Hepatocyte (in vitro differentiated cells): ENCODE measurements at regions not wholly inside any gene's neighbourhood (a gene's known extent, or its start where the extent isn't known, plus 50 kb on each side); places are given as distances from the start of the nearest gene placed in this dataset.

Experiments
- CTCF ChIP-seq: fragments of 200-600 bp; sonication (generic); IDR thresholded peaks from 2 replicates; pipeline ENCODE4 v1.5.1; 2016; ENCODE audit warnings: antibody characterized with exemption, mild to moderate bottlenecking; ENCODE audit not compliant: poor library complexity
- EZH2 ChIP-seq: fragments of 200-600 bp; sonication (generic); IDR thresholded peaks from 2 replicates; pipeline ENCODE4 v1.6.1; 2016; ENCODE audit warnings: antibody characterized with exemption, mild to moderate bottlenecking, borderline replicate concordance

DNA sequence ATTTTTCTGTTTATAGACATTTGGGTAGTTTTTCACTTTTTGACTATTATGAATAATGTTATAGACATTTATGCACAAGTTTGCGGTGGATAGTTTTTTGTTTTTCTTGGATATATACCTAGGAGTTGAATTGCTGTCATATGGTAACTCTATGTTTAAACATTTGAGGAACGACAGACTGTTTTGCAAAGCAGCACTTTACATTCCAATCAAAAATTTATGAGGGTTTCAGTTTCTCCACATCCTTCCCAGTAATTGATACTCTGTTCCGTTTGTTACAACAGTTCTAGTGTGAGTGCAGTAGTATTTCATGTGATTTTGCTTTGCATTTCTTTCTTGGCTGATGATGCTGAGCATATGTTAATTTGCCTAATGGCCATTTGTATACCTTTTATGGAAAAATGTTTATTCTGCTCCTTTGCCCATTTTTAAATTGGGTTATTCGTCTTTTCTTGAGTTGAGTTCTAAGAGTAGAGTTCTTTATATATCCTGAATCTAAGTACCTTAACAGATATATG, 617.3 kb upstream of the LRATD1 start:
- TF ChIP-seq CTCF (no peak), EZH2 (no peak)
